HG03135 (cell line): ENCODE measurements at regions not wholly inside any gene's neighbourhood (a gene's known extent, or its start where the extent isn't known, plus 50 kb on each side); places are given as distances from the start of the nearest gene placed in this dataset.
"Not testable (repeated sequence)": the region's sequence is repeated elsewhere in the genome, so short reads cannot be mapped to it uniquely, and the experiment has no call there.

Source experiments
- ATAC-seq: cut with Tn5 transposase; IDR thresholded peaks from one replicate; pipeline ENCODE4 v1.9.1; 2021; ENCODE audit warnings: mild to moderate bottlenecking, moderate library complexity; ENCODE audit not compliant: unreplicated experiment

GRCh38 chr5:86671536-86671935 lies 53.8 kb downstream of the COX7C start:
- ATAC-seq = no peak

- no peak for ATAC-seq
Measured at GRCh38 chr5:86674069-86674468, 56.3 kb downstream of the COX7C start.

- no peak for ATAC-seq
Measured at GRCh38 chr5:86675311-86675710, 57.6 kb downstream of the COX7C start.

- ATAC-seq = no peak
Measured at GRCh38 chr5:86679529-86679928, 61.8 kb downstream of the COX7C start.

GRCh38 chr5:86679949-86680348 lies 62.2 kb downstream of the COX7C start:
- ATAC-seq = no peak

GRCh38 chr5:86684222-86684621 lies 66.5 kb downstream of the COX7C start:
- no peak for ATAC-seq

- ATAC-seq = no peak
Measured at GRCh38 chr5:86686046-86686445, 68.3 kb downstream of the COX7C start.

- no peak for ATAC-seq
Measured at GRCh38 chr5:86688406-86688805, 70.7 kb downstream of the COX7C start.

GRCh38 chr5:86689103-86689729 lies 71.5 kb downstream of the COX7C start:
- ATAC-seq = no peak

- no peak for ATAC-seq
Measured at GRCh38 chr5:86709157-86709881, 91.6 kb downstream of the COX7C start.

- no peak for ATAC-seq
Measured at GRCh38 chr5:86716121-86716520, 98.4 kb downstream of the COX7C start.

- ATAC-seq = not testable (repeated sequence)
Measured at GRCh38 chr5:86731319-86732117, 113.8 kb downstream of the COX7C start.

GRCh38 chr5:86735370-86735769 lies 117.6 kb downstream of the COX7C start:
- ATAC-seq = no peak

GRCh38 chr5:86737579-86737978 lies 119.8 kb downstream of the COX7C start:
- ATAC-seq = no peak

- ATAC-seq = no peak
Measured at GRCh38 chr5:86748538-86749105, 130.9 kb downstream of the COX7C start.

- ATAC-seq = no peak
Measured at GRCh38 chr5:86749841-86750240, 132.1 kb downstream of the COX7C start.

GRCh38 chr5:86756839-86757238 lies 139.1 kb downstream of the COX7C start:
- ATAC-seq = no peak

GRCh38 chr5:86757824-86758223 lies 140.1 kb downstream of the COX7C start:
- ATAC-seq = no peak

GRCh38 chr5:86760661-86761060 lies 142.9 kb downstream of the COX7C start:
- ATAC-seq = no peak

GRCh38 chr5:86763929-86764328 lies 146.2 kb downstream of the COX7C start:
- ATAC-seq = no peak

- no peak for ATAC-seq
Measured at GRCh38 chr5:86765778-86766502, 148.2 kb downstream of the COX7C start.
